DND-41 (cell line): ENCODE measurements at regions not wholly inside any gene's neighbourhood (a gene's known extent, or its start where the extent isn't known, plus 50 kb on each side); places are given as distances from the start of the nearest gene placed in this dataset.

Source experiments
- ATAC-seq: fragments of 200-7000 bp; cut with Tn5 transposase; 3 replicates; pipeline ENCODE4 v1.9.1; 2021; ENCODE audit warnings: low read depth; ENCODE audit not compliant: insufficient read depth
- DNase-seq: peaks from one replicate; pipeline ENCODE4 v3.0.0-alpha.2; 2020
- H2AFZ ChIP-seq: 2 replicates; pipeline ENCODE4 v1.6.0; 2012; ENCODE audit warnings: low read depth, low read length
- H3K27ac ChIP-seq: 2 replicates; pipeline ENCODE4 v1.5.1; 2012; ENCODE audit warnings: low read length, inconsistent platforms
- H3K27me3 ChIP-seq: fragments of 200-600 bp; sonication (generic); 2 replicates; pipeline ENCODE4 v1.6.0; 2012; ENCODE audit warnings: low read length, mild to moderate bottlenecking, inconsistent platforms; ENCODE audit not compliant: insufficient read depth, poor library complexity
- H3K36me3 ChIP-seq: 2 replicates; pipeline ENCODE4 v1.5.1; 2012; ENCODE audit warnings: low read length, inconsistent platforms; ENCODE audit not compliant: insufficient read depth
- H3K4me1 ChIP-seq: 2 replicates; pipeline ENCODE4 v1.5.1; 2012; ENCODE audit warnings: mild to moderate bottlenecking, low read length; ENCODE audit not compliant: insufficient read depth
- H3K4me2 ChIP-seq: 2 replicates; pipeline ENCODE4 v1.6.0; 2012; ENCODE audit warnings: mild to moderate bottlenecking, moderate library complexity, low read length, inconsistent platforms; ENCODE audit not compliant: insufficient read depth
- H3K4me3 ChIP-seq, 2 experiments: fragments of 200-600 bp in 1 of 2; shearing (Covaris generic) in 1 of 2; 2 replicates each; pipeline ENCODE4 v1.5.1; 2012 to 2016; ENCODE audit warnings: inconsistent platforms in 2 of 2, low read length in 2 of 2, mild to moderate bottlenecking in 2 of 2, low read depth in 1 of 2, moderate library complexity in 1 of 2
- H3K79me2 ChIP-seq: 2 replicates; pipeline ENCODE4 v1.6.0; 2012; ENCODE audit warnings: low read length, inconsistent platforms; ENCODE audit not compliant: insufficient read depth
- H3K9ac ChIP-seq: 2 replicates; pipeline ENCODE4 v1.6.0; 2012; ENCODE audit warnings: low read depth, mild to moderate bottlenecking, inconsistent platforms, low read length, moderate library complexity
- H3K9me3 ChIP-seq: 2 replicates; pipeline ENCODE4 v1.5.1; 2012; ENCODE audit warnings: low read length, moderate library complexity, mild to moderate bottlenecking, inconsistent platforms; ENCODE audit not compliant: insufficient read depth, severe bottlenecking
- H4K20me1 ChIP-seq: 2 replicates; pipeline ENCODE4 v1.6.0; 2012; ENCODE audit warnings: low read length; ENCODE audit not compliant: insufficient read depth
- EZH2 ChIP-seq: IDR thresholded peaks from 3 replicates; pipeline ENCODE4 v1.6.1; 2012; ENCODE audit warnings: borderline replicate concordance, low read depth, mild to moderate bottlenecking, moderate library complexity, low read length, inconsistent platforms; ENCODE audit not compliant: severe bottlenecking
- TF ChIP-seq, protein P1 (sequence below): IDR thresholded peaks from 2 replicates; pipeline ENCODE4 v1.5.1; 2012; ENCODE audit warnings: borderline replicate concordance, low read length, moderate library complexity, mild to moderate bottlenecking; ENCODE audit not compliant: poor library complexity, severe bottlenecking; ENCODE audit errors: extremely low read depth

DNA sequence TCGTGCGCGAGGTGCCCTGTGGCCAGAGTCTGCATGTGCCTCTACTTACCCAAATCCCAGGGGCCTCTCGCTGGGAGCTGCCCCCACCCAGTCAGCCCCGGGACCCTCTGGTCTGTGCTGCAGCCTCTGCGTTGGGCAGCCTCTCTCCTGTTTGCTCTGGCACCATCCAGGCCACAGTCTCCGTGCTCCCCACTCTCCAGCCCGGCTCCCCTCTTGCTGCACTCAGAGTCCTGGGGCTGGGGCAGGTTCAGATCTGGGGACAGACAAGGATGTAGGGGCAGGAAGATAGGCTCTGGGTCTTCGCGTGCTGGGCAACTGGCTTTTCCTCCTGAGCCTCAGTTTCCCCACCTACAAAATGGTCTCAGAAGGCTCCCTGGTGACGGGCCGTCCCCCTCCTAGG lies 70.8 kb upstream of the GATA5 start:
- no peak overlapping the region for H3K9ac ChIP-seq
- H3K4me3 ChIP-seq = no peak overlapping the region
- no peaks in the 10 kb centered on the region for H3K36me3 ChIP-seq
- peaks cover 13% of the 10 kb centered on the region for H4K20me1 ChIP-seq
- no peaks in the 10 kb centered on the region for H3K27me3 ChIP-seq
- H2AFZ ChIP-seq = no peak overlapping the region
- H3K4me2 ChIP-seq = no peak overlapping the region
- H3K79me2 ChIP-seq = no peaks in the 10 kb centered on the region
- DNase-seq = no peak
- no peak for TF ChIP-seq EZH2
- TF ChIP-seq, protein P1, sequence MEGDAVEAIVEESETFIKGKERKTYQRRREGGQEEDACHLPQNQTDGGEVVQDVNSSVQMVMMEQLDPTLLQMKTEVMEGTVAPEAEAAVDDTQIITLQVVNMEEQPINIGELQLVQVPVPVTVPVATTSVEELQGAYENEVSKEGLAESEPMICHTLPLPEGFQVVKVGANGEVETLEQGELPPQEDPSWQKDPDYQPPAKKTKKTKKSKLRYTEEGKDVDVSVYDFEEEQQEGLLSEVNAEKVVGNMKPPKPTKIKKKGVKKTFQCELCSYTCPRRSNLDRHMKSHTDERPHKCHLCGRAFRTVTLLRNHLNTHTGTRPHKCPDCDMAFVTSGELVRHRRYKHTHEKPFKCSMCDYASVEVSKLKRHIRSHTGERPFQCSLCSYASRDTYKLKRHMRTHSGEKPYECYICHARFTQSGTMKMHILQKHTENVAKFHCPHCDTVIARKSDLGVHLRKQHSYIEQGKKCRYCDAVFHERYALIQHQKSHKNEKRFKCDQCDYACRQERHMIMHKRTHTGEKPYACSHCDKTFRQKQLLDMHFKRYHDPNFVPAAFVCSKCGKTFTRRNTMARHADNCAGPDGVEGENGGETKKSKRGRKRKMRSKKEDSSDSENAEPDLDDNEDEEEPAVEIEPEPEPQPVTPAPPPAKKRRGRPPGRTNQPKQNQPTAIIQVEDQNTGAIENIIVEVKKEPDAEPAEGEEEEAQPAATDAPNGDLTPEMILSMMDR = no peak
- H3K27ac ChIP-seq = no peak overlapping the region
- no peak for ATAC-seq
- no peaks in the 10 kb centered on the region for H3K4me1 ChIP-seq
- H3K9me3 ChIP-seq = no peaks in the 10 kb centered on the region

DNA sequence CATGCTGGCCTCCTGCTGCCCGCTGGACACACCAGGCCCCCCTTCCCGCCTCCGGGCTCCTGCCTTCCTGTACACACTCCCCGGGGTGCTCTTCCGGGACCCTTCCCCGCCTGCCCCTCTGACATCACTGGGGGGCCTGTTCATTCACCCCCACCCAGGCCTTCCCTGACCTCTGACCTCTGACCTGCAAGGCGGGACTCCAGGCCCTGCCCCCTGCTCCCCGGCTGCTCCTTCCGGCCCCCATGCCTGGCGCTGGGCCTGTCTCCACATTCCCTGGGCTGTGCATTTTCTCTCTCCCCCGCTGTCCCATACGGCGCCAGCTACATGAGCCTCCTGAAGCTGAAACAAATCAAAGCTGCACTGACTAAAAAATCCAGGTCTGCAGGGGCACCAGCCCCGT lies 71.6 kb upstream of the GATA5 start:
- Histone ChIP-seq H3K27me3 (no peaks in the 10 kb centered on the region), H3K9me3 (no peaks in the 10 kb centered on the region), H2AFZ (no peak overlapping the region), H3K27ac (no peak overlapping the region), H3K4me3 (no peak overlapping the region), H3K4me2 (no peak overlapping the region), H3K79me2 (no peaks in the 10 kb centered on the region), H3K36me3 (no peaks in the 10 kb centered on the region), H4K20me1 (peaks cover 10% of the 10 kb centered on the region), H3K4me1 (no peaks in the 10 kb centered on the region), H3K9ac (no peak overlapping the region)
- no peak for ATAC-seq
- DNase-seq = no peak
- TF ChIP-seq, protein P1 = no peak
- no peak for TF ChIP-seq EZH2

DNA sequence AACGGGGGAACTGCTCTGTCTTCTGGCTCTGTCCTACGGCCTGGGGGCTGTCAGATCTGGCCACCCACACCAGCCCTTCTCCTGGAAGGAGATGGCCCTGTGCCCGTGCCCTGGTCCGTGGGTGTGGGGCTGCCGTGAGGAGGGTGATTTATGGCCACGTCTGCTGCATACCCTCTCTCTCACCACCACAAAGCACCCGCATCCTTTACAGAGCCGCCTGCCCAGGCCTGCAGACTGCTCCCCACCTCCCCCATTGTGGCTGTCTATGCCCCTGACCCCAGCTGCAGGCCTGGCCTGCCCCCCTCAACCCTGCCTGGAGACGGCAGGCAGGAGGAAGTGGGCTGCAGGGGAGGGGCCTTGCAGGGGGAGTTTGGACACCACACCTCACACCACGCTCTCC lies 72.7 kb upstream of the GATA5 start:
- ATAC-seq (peak; percentile 27; the same call in 2 of the 3 replicates), DNase-seq (peak; percentile 18)
- peaks cover 10% of the 10 kb centered on the region for H4K20me1 ChIP-seq
- TF ChIP-seq, protein P1 = no peak
- no peak for TF ChIP-seq EZH2
- no peak overlapping the region for H3K27ac ChIP-seq
- H3K9me3 ChIP-seq = no peaks in the 10 kb centered on the region
- H3K9ac ChIP-seq = no peak overlapping the region
- H3K79me2 ChIP-seq = no peaks in the 10 kb centered on the region
- no peak overlapping the region for H2AFZ ChIP-seq
- H3K27me3 ChIP-seq = no peaks in the 10 kb centered on the region
- H3K36me3 ChIP-seq = no peaks in the 10 kb centered on the region
- H3K4me1 ChIP-seq = no peaks in the 10 kb centered on the region
- no peak overlapping the region for H3K4me2 ChIP-seq
- no peak overlapping the region for H3K4me3 ChIP-seq

DNA sequence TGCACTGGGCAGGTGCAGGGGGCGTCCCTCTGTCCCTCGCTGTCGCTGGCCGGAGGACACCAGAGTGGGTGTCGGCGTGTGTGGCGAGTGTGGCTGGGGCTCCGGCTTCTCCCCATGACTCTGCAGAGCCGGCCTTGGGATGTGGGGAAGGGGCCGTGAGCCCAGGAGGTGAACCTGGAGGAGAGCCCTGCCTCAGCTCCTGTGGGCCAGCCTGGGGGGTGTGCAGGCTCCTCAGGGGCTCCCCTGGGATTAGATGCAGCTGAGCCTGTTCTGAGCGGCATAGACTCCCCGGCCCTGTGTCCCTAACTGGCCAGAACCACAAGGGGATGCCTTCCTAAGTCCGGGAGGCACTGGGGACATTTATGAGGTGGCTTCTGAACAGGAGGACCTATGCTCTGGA lies 73.2 kb upstream of the GATA5 start:
- DNase-seq = no peak
- H3K4me2 ChIP-seq = no peak overlapping the region
- no peaks in the 10 kb centered on the region for H3K27me3 ChIP-seq
- TF ChIP-seq, protein P1 = no peak
- no peak for TF ChIP-seq EZH2
- no peaks in the 10 kb centered on the region for H3K4me1 ChIP-seq
- no peak overlapping the region for H3K9ac ChIP-seq
- H4K20me1 ChIP-seq = peaks cover 10% of the 10 kb centered on the region
- no peak overlapping the region for H2AFZ ChIP-seq
- H3K79me2 ChIP-seq = no peaks in the 10 kb centered on the region
- H3K27ac ChIP-seq = no peak overlapping the region
- H3K4me3 ChIP-seq = no peak overlapping the region
- no peaks in the 10 kb centered on the region for H3K9me3 ChIP-seq
- no peaks in the 10 kb centered on the region for H3K36me3 ChIP-seq
- no peak for ATAC-seq
